ENCODE measurements at regions not wholly inside any gene's neighbourhood (a gene's known extent, or its start where the extent isn't known, plus 50 kb on each side); places are given as distances from the start of the nearest gene placed in this dataset.

DNA sequence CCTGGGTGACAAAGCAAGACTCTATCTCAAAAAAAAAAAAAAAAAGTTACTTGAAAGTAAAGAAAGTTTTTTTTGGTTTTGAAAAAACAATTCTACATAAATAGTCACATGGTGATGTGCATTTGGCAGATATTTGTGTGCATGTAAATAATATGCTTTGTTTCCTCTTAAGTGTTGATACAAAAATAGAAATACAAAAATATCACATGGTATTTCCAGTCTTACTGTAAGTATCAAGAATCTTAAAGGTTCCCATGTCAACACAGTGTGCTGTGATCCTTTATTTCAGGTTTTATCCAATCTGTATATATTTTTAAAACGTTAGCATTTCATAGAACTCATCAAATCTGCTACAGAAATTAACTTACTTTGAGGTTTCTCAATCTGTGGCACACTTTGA is 521.9 kb downstream of the TLE4 start:
- no peaks in the 10 kb centered on the region for H3K27me3 ChIP-seq (ENCODE audit: insufficient read depth, low read length)
- no peak overlapping the region for H3T11ph ChIP-seq (ENCODE audit: low read length)
- H3K9ac ChIP-seq (ENCODE audit: extremely low read depth, insufficient read length, low read length), result no peak overlapping the region
- Mint-ChIP-seq H3K36me3 (ENCODE audit: insufficient read depth in 1 of 3, low read depth in 3 of 3) (no peaks in the 10 kb centered on the region), H3K27ac (no peak overlapping the region), H3K9me3 (no peaks in the 10 kb centered on the region), H3K4me1 (no peaks in the 10 kb centered on the region), H3K4me3 (no peak overlapping the region), H3K27me3 (ENCODE audit: low read depth) (no peaks in the 10 kb centered on the region)
- H4K8ac ChIP-seq (replicated peaks; ENCODE audit: insufficient read length, low read depth, low read length), result no peak overlapping the region
- no peak overlapping the region for H3K4me2 ChIP-seq (ENCODE audit: insufficient read depth, insufficient read length, low read length)
- no peak overlapping the region for H3K23ac ChIP-seq (ENCODE audit: insufficient read length, low read depth, low read length)
- no peak overlapping the region for H3K27ac ChIP-seq (ENCODE audit: insufficient read length, low read depth, low read length)
- no peak overlapping the region for H4K91ac ChIP-seq (ENCODE audit: insufficient read length, low read depth, low read length)
- H2BK15ac ChIP-seq (ENCODE audit: low read depth, low read length), result no peak overlapping the region
- no peak for TF ChIP-seq CTCF (conservative IDR thresholded peaks at IDR 0.05)
- H3K9me3 ChIP-seq (ENCODE audit: control insufficient read depth, low read depth, low read length), result no peaks in the 10 kb centered on the region
- no peaks in the 10 kb centered on the region for H3K4me1 ChIP-seq (ENCODE audit: insufficient read depth, low read length)
- WGBS (ENCODE audit: extremely low coverage, insufficient read length, low lambda C conversion rate), result no CpG with 5 or more reads among the region's 1 CpG
- H2AFZ ChIP-seq (ENCODE audit: low read length), result no peak overlapping the region
- H3K56ac ChIP-seq (ENCODE audit: insufficient read length, low read depth, low read length), result no peak overlapping the region
- no peak overlapping the region for H3K14ac ChIP-seq (ENCODE audit: insufficient read depth, low read length)
- H2BK12ac ChIP-seq (ENCODE audit: insufficient read length, low read depth, low read length), result no peak overlapping the region
- H2AK5ac ChIP-seq (ENCODE audit: insufficient read length, low read length), result no peak overlapping the region
- no peaks in the 10 kb centered on the region for H3K23me2 ChIP-seq (ENCODE audit: insufficient read length, low read depth, low read length, poor library complexity, severe bottlenecking)
- H4K20me1 ChIP-seq (ENCODE audit: control insufficient read depth, insufficient read depth, insufficient read length), result no peaks in the 10 kb centered on the region
- no peak overlapping the region for H3K4ac ChIP-seq (ENCODE audit: low read depth, low read length)
- H2BK120ac ChIP-seq (ENCODE audit: low read depth, low read length, poor library complexity, severe bottlenecking), result no peak overlapping the region
- no peaks in the 10 kb centered on the region for H3K79me2 ChIP-seq (ENCODE audit: insufficient read depth, low read length)
- H3K79me1 ChIP-seq (ENCODE audit: insufficient read depth, low read depth, low read length, poor library complexity, severe bottlenecking), result no peaks in the 10 kb centered on the region
- no peak overlapping the region for H4K5ac ChIP-seq (ENCODE audit: insufficient read length, low read depth, low read length)
- H2BK5ac ChIP-seq (ENCODE audit: insufficient read length, low read length), result no peak overlapping the region
- H2BK20ac ChIP-seq (ENCODE audit: low read depth, low read length, poor library complexity, severe bottlenecking), result no peak overlapping the region
- H3K18ac ChIP-seq (ENCODE audit: insufficient read length, low read depth, low read length), result no peak overlapping the region
- DNase-seq, result no peak

Measured in H9 (cell line).